Loucy (cell line): ENCODE measurements at regions not wholly inside any gene's neighbourhood (a gene's known extent, or its start where the extent isn't known, plus 50 kb on each side); places are given as distances from the start of the nearest gene placed in this dataset.

Experiments
- EZH2phosphoT487 ChIP-seq: fragments of 200-600 bp; IDR thresholded peaks from 2 replicates; pipeline ENCODE4 v1.6.1; 2018; ENCODE audit warnings: antibody characterized with exemption, mild to moderate bottlenecking, moderate library complexity, borderline replicate concordance
- TF ChIP-seq, protein P1 (sequence below): fragments of 200-600 bp; sonication (generic); conservative IDR thresholded peaks from 2 replicates; pipeline ENCODE4 v1.5.1; 2014; ENCODE audit warnings: mild to moderate bottlenecking, antibody characterized with exemption, low read length

DNA sequence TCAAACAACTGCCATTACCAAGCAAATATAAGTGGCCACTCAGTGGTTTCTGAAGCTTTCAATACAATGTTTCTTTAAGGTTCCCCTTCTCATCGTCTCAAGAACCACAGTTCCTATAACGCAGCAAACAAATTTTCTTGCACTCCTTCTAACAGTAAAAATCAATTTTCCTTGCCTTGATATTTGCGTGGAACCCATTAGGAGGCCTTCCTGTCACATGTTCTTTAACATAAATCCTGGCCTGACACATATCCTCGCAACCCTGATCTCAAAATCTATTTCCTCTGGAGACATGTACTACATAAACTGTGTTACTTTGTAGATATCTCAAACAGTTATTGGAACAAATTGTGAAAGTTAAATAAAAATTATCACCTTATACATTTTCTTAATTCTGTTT, 65.9 kb upstream of the MANEA start:
- TF ChIP-seq, protein P1, sequence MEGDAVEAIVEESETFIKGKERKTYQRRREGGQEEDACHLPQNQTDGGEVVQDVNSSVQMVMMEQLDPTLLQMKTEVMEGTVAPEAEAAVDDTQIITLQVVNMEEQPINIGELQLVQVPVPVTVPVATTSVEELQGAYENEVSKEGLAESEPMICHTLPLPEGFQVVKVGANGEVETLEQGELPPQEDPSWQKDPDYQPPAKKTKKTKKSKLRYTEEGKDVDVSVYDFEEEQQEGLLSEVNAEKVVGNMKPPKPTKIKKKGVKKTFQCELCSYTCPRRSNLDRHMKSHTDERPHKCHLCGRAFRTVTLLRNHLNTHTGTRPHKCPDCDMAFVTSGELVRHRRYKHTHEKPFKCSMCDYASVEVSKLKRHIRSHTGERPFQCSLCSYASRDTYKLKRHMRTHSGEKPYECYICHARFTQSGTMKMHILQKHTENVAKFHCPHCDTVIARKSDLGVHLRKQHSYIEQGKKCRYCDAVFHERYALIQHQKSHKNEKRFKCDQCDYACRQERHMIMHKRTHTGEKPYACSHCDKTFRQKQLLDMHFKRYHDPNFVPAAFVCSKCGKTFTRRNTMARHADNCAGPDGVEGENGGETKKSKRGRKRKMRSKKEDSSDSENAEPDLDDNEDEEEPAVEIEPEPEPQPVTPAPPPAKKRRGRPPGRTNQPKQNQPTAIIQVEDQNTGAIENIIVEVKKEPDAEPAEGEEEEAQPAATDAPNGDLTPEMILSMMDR: no peak
- TF ChIP-seq EZH2phosphoT487: no peak
